ENCODE measurements at regions not wholly inside any gene's neighbourhood (a gene's known extent, or its start where the extent isn't known, plus 50 kb on each side); places are given as distances from the start of the nearest gene placed in this dataset.

- no peak for TF ChIP-seq CTCF (IDR thresholded peaks at IDR 0.05 in 8 of 11, conservative IDR thresholded peaks at IDR 0.05 in 3 of 11)
- TF ChIP-seq POLR2A (IDR thresholded peaks at IDR 0.05), result no peak
- no peak for TF ChIP-seq POLR2AphosphoS5 (IDR thresholded peaks at IDR 0.05)
- 84 to 91% (median 88%) methylated on average over 11 of the region's 11 CpGs for WGBS, 5 donors
- intact Hi-C loops (cut with DNase I; ENCODE audit: low total_unique reads), result no loop called here
- no peak overlapping the region for H3K4me3 ChIP-seq
- no peaks in the 10 kb centered on the region for H3K27me3 ChIP-seq (replicated peaks in 1 of 7)
- no peaks in the 10 kb centered on the region for H3K4me1 ChIP-seq
- peak; percentile 54 for DNase-seq
- H3K36me3 ChIP-seq, result no peaks in the 10 kb centered on the region
- peaks cover 0 to 5% (median 0%) of the 10 kb centered on the region in 8 donors for H3K9me3 ChIP-seq
- H3K27ac ChIP-seq, result no peak overlapping the region
These were observed 74.9 kb upstream of the SHH start for GRCh38 chr7:155887174-155887525.

- Histone ChIP-seq H3K27me3 (replicated peaks in 1 of 7) (no peaks in the 10 kb centered on the region), H3K4me1 (no peaks in the 10 kb centered on the region), H3K27ac (no peak overlapping the region), H3K4me3 (no peak overlapping the region), H3K36me3 (no peaks in the 10 kb centered on the region), H3K9me3 (peaks cover 0 to 5% (median 0%) of the 10 kb centered on the region in 8 donors)
- intact Hi-C loops (cut with DNase I; ENCODE audit: low total_unique reads), result no loop called here
- peak; percentile 56 for DNase-seq
- TF ChIP-seq POLR2AphosphoS5 (IDR thresholded peaks at IDR 0.05), result no peak
- TF ChIP-seq POLR2A (IDR thresholded peaks at IDR 0.05), result no peak
- TF ChIP-seq CTCF (IDR thresholded peaks at IDR 0.05 in 8 of 11, conservative IDR thresholded peaks at IDR 0.05 in 3 of 11), result no peak
- 88 to 91% (median 89%) methylated on average over 36 to 37 of the region's 37 CpGs for WGBS, 5 donors
These were observed 74.3 kb upstream of the SHH start for GRCh38 chr7:155886391-155887173.

GRCh38 chr7:155885167-155886155, 73.2 kb upstream of the SHH start:
- 37 to 52% (median 48%) methylated on average over 17 to 24 of the region's 24 CpGs for WGBS, 5 donors
- no peaks in the 10 kb centered on the region for H3K36me3 ChIP-seq
- peaks cover 0 to 4% (median 0%) of the 10 kb centered on the region in 8 donors for H3K9me3 ChIP-seq
- H3K27ac ChIP-seq, result peak overlapping the region in 5 of 8 donors; percentile 21 to 60 (median 40)
- no peak for TF ChIP-seq CTCF (IDR thresholded peaks at IDR 0.05 in 8 of 11, conservative IDR thresholded peaks at IDR 0.05 in 3 of 11)
- TF ChIP-seq POLR2AphosphoS5 (IDR thresholded peaks at IDR 0.05), result peak; percentile 31 to 64 (median 55)
- peak; percentile 73 for DNase-seq
- no peaks in the 10 kb centered on the region for H3K27me3 ChIP-seq (replicated peaks in 1 of 7)
- no peak overlapping the region for H3K4me3 ChIP-seq
- H3K4me1 ChIP-seq, result no peaks in the 10 kb centered on the region
- intact Hi-C loops (cut with DNase I; ENCODE audit: low total_unique reads), result no loop called here
